HG03025 (cell line): ENCODE measurements at regions not wholly inside any gene's neighbourhood (a gene's known extent, or its start where the extent isn't known, plus 50 kb on each side); places are given as distances from the start of the nearest gene placed in this dataset.

Experiments used
- ATAC-seq: cut with Tn5 transposase; IDR thresholded peaks from one replicate; pipeline ENCODE4 v1.9.1; 2021; ENCODE audit warnings: mild to moderate bottlenecking, moderate library complexity; ENCODE audit not compliant: unreplicated experiment, low FRiP score

GRCh38 chr14:96723946-96724345, 73.2 kb upstream of the VRK1 start:
- no peak for ATAC-seq

GRCh38 chr14:96725232-96725631, 72.0 kb upstream of the VRK1 start:
- no peak for ATAC-seq

GRCh38 chr14:96727073-96727472, 70.1 kb upstream of the VRK1 start:
- ATAC-seq = no peak

- no peak for ATAC-seq
These were observed 69.7 kb upstream of the VRK1 start for GRCh38 chr14:96727491-96727890.

GRCh38 chr14:96727980-96728717, 69.0 kb upstream of the VRK1 start:
- ATAC-seq = no peak

GRCh38 chr14:96729889-96730288, 67.3 kb upstream of the VRK1 start:
- no peak for ATAC-seq

GRCh38 chr14:96730386-96730785, 66.8 kb upstream of the VRK1 start:
- ATAC-seq = no peak

- no peak for ATAC-seq
These were observed 63.0 kb upstream of the VRK1 start for GRCh38 chr14:96734076-96734622.

GRCh38 chr14:96735526-96735925, 61.7 kb upstream of the VRK1 start:
- no peak for ATAC-seq

- ATAC-seq = no peak
These were observed 60.7 kb upstream of the VRK1 start for GRCh38 chr14:96736439-96736838.

- ATAC-seq = no peak
These were observed 59.3 kb upstream of the VRK1 start for GRCh38 chr14:96737881-96738280.

GRCh38 chr14:96739200-96739910, 57.8 kb upstream of the VRK1 start:
- no peak for ATAC-seq

- no peak for ATAC-seq
These were observed 55.8 kb upstream of the VRK1 start for GRCh38 chr14:96741151-96741977.

- ATAC-seq = no peak
These were observed 52.9 kb upstream of the VRK1 start for GRCh38 chr14:96744262-96744661.

GRCh38 chr14:96745500-96746051, 51.6 kb upstream of the VRK1 start:
- no peak for ATAC-seq

- no peak for ATAC-seq
These were observed 51.1 kb upstream of the VRK1 start for GRCh38 chr14:96746101-96746500.

- ATAC-seq = no peak
These were observed 50.2 kb upstream of the VRK1 start for GRCh38 chr14:96747006-96747405.
